Parathyroid adenoma (tissue), 2 donors: ENCODE measurements at regions not wholly inside any gene's neighbourhood (a gene's known extent, or its start where the extent isn't known, plus 50 kb on each side); places are given as distances from the start of the nearest gene placed in this dataset.

Experiments
- H2AFZ ChIP-seq: fragments of 300-600 bp; sonication (generic); one replicate; pipeline ENCODE4 v1.7.0; 2017; ENCODE audit warnings: antibody characterized with exemption, mild to moderate bottlenecking
- H3K27ac ChIP-seq: fragments of 300-600 bp; sonication (generic); one replicate; pipeline ENCODE4 v1.7.0; 2017
- H3K27me3 ChIP-seq: fragments of 300-600 bp; sonication (generic); one replicate; pipeline ENCODE4 v1.7.0; 2017; ENCODE audit warnings: low read length; ENCODE audit not compliant: control insufficient read depth, insufficient read depth
- H3K36me3 ChIP-seq: fragments of 300-600 bp; sonication (generic); one replicate; pipeline ENCODE4 v1.7.0; 2017; ENCODE audit warnings: low read length; ENCODE audit not compliant: control insufficient read depth, insufficient read depth
- H3K4me1 ChIP-seq: fragments of 300-600 bp; sonication (generic); one replicate; pipeline ENCODE4 v1.7.0; 2017; ENCODE audit warnings: control low read depth
- H3K4me2 ChIP-seq: fragments of 300-600 bp; sonication (generic); one replicate; pipeline ENCODE4 v1.7.0; 2017; ENCODE audit warnings: low read length
- H3K4me3 ChIP-seq: fragments of 300-600 bp; sonication (generic); one replicate; pipeline ENCODE4 v1.7.0; 2017; ENCODE audit warnings: low read depth, low read length
- H3K79me2 ChIP-seq: fragments of 300-600 bp; sonication (generic); one replicate; pipeline ENCODE4 v1.7.0; 2017; ENCODE audit warnings: control low read depth
- H3K9ac ChIP-seq: fragments of 300-600 bp; sonication (generic); one replicate; pipeline ENCODE4 v1.7.0; 2017; ENCODE audit warnings: mild to moderate bottlenecking
- H3K9me3 ChIP-seq: fragments of 300-600 bp; sonication (generic); one replicate; pipeline ENCODE4 v1.7.0; 2017; ENCODE audit warnings: low read length; ENCODE audit not compliant: control insufficient read depth
- TF ChIP-seq, protein P1 (sequence below): fragments of 300-600 bp; sonication (generic); IDR thresholded peaks from one replicate; pipeline ENCODE4 v1.7.0; 2017; ENCODE audit warnings: antibody characterized with exemption, mild to moderate bottlenecking
- donor health status: primary hyperparathyroidism.

DNA sequence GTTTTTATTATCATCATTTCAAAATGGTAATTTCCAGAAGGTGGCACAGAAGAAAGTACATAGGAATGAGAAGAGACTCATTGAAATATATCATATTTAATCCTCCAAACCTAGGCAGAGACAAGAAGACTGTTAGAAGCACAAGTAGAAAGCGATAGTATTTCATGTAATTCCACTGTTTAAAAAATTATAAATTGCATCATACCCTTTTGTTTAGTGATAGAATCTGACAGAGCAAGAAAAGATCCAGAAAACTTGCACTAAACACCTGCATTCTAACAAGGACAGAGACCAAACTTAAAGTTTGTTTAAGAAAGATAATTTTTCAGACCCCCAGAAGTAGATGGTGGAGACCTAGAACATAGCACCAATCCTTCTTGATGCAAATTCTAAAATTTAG lies 56.9 kb upstream of the CD96 start:
- Histone ChIP-seq H3K36me3 (no peaks in the 10 kb centered on the region), H2AFZ (no peak overlapping the region), H3K4me3 (no peak overlapping the region), H3K79me2 (no peaks in the 10 kb centered on the region), H3K9ac (no peak overlapping the region), H3K9me3 (no peaks in the 10 kb centered on the region), H3K27me3 (no peaks in the 10 kb centered on the region), H3K27ac (no peak overlapping the region), H3K4me1 (no peaks in the 10 kb centered on the region), H3K4me2 (no peak overlapping the region)
- TF ChIP-seq, protein P1, sequence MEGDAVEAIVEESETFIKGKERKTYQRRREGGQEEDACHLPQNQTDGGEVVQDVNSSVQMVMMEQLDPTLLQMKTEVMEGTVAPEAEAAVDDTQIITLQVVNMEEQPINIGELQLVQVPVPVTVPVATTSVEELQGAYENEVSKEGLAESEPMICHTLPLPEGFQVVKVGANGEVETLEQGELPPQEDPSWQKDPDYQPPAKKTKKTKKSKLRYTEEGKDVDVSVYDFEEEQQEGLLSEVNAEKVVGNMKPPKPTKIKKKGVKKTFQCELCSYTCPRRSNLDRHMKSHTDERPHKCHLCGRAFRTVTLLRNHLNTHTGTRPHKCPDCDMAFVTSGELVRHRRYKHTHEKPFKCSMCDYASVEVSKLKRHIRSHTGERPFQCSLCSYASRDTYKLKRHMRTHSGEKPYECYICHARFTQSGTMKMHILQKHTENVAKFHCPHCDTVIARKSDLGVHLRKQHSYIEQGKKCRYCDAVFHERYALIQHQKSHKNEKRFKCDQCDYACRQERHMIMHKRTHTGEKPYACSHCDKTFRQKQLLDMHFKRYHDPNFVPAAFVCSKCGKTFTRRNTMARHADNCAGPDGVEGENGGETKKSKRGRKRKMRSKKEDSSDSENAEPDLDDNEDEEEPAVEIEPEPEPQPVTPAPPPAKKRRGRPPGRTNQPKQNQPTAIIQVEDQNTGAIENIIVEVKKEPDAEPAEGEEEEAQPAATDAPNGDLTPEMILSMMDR, result no peak
